GM23338 (cell line): ENCODE measurements at regions not wholly inside any gene's neighbourhood (a gene's known extent, or its start where the extent isn't known, plus 50 kb on each side); places are given as distances from the start of the nearest gene placed in this dataset.

Experiments used
- ATAC-seq: fragments of 200-7000 bp; cut with Tn5 transposase; 3 replicates; pipeline ENCODE4 v1.9.1; 2020
- DNase-seq: peaks from one replicate; pipeline ENCODE4 v3.0.0-alpha.2; 2015; ENCODE audit warnings: low spot score
- H2AFZ ChIP-seq: fragments of 200-600 bp; sonication (generic); 2 replicates; pipeline ENCODE4 v1.8.0; 2016; ENCODE audit warnings: antibody characterized with exemption, mild to moderate bottlenecking, moderate library complexity
- H3F3A ChIP-seq: fragments of 200-600 bp; sonication (generic); replicated peaks from 2 replicates; pipeline ENCODE4 v1.8.0; 2017; ENCODE audit warnings: antibody characterized with exemption, mixed run types, low read depth
- H3K27ac ChIP-seq: fragments of 200-600 bp; sonication (generic); 2 replicates; pipeline ENCODE4 v1.6.1; 2016; ENCODE audit warnings: low read depth
- H3K27me3 ChIP-seq: fragments of 200-600 bp; sonication (generic); 2 replicates; pipeline ENCODE4 v1.8.0; 2016; ENCODE audit warnings: mild to moderate bottlenecking, mixed run types, moderate library complexity; ENCODE audit not compliant: insufficient read depth
- H3K36me3 ChIP-seq: fragments of 200-600 bp; sonication (generic); 2 replicates; pipeline ENCODE4 v1.8.0; 2016; ENCODE audit warnings: mild to moderate bottlenecking; ENCODE audit not compliant: insufficient read depth
- H3K4me1 ChIP-seq: fragments of 200-600 bp; sonication (generic); 2 replicates; pipeline ENCODE4 v1.8.0; 2016; ENCODE audit warnings: mild to moderate bottlenecking, moderate library complexity; ENCODE audit not compliant: insufficient read depth
- H3K4me2 ChIP-seq: fragments of 200-600 bp; sonication (generic); 2 replicates; pipeline ENCODE4 v1.7.1; 2017; ENCODE audit warnings: mixed run types
- H3K4me3 ChIP-seq: fragments of 200-600 bp; sonication (generic); 2 replicates; pipeline ENCODE4 v1.6.1; 2016; ENCODE audit warnings: mixed run types
- H3K79me2 ChIP-seq: fragments of 200-600 bp; sonication (generic); replicated peaks from 2 replicates; pipeline ENCODE4 v1.8.0; 2017; ENCODE audit warnings: mild to moderate bottlenecking; ENCODE audit not compliant: insufficient read depth
- H3K9me2 ChIP-seq: fragments of 200-600 bp; sonication (generic); 2 replicates; pipeline ENCODE4 v1.8.0; 2017; ENCODE audit not compliant: insufficient read depth
- H4K20me1 ChIP-seq: fragments of 200-600 bp; sonication (generic); replicated peaks from 2 replicates; pipeline ENCODE4 v1.8.0; 2017; ENCODE audit warnings: mild to moderate bottlenecking; ENCODE audit not compliant: insufficient read depth
- H3K27ac Mint-ChIP-seq: 2 replicates; pipeline ENCODE4 v1.8.0; 2020; ENCODE audit warnings: inconsistent platforms, mild to moderate bottlenecking, moderate library complexity, mixed read lengths
- H3K27me3 Mint-ChIP-seq: 3 replicates; pipeline ENCODE4 v1.8.0; 2022; ENCODE audit warnings: low read depth, mild to moderate bottlenecking, moderate library complexity, mixed read lengths, inconsistent platforms; ENCODE audit not compliant: insufficient read depth, poor library complexity
- H3K36me3 Mint-ChIP-seq: 3 replicates; pipeline ENCODE4 v1.8.0; 2021; ENCODE audit warnings: low read depth, mild to moderate bottlenecking, inconsistent platforms, moderate library complexity, mixed read lengths
- H3K4me1 Mint-ChIP-seq: 3 replicates; pipeline ENCODE4 v1.8.0; 2020; ENCODE audit warnings: mild to moderate bottlenecking, inconsistent platforms, mixed read lengths
- H3K4me3 Mint-ChIP-seq: 3 replicates; pipeline ENCODE4 v1.8.0; 2021; ENCODE audit warnings: moderate library complexity, mild to moderate bottlenecking, inconsistent platforms, mixed read lengths
- H3K9me3 Mint-ChIP-seq: 3 replicates; pipeline ENCODE4 v1.8.0; 2020; ENCODE audit warnings: moderate library complexity, mild to moderate bottlenecking, inconsistent platforms, mixed read lengths
- CREB1 ChIP-seq: fragments of 250-450 bp; sonication (Bioruptor Pico); IDR thresholded peaks from 2 replicates; pipeline ENCODE4 v1.5.0; 2020; ENCODE audit warnings: low read depth, mild to moderate bottlenecking, moderate library complexity
- CTCF ChIP-seq, 2 experiments: fragments of 200-600 bp in 1 of 2; sonication (generic) in 1 of 2; conservative IDR thresholded peaks; 2 replicates each; pipeline versions ENCODE4 v1.5.1 to v1.6.1; 2016 to 2017; ENCODE audit warnings: antibody characterized with exemption in 2 of 2, low read depth in 2 of 2, mild to moderate bottlenecking in 2 of 2, moderate library complexity in 1 of 2
- ETS1 ChIP-seq: IDR thresholded peaks from 2 replicates; pipeline ENCODE4 v1.6.1; 2016; ENCODE audit warnings: antibody characterized with exemption
- EZH2 ChIP-seq: fragments of 200-600 bp; sonication (generic); IDR thresholded peaks from one replicate; pipeline ENCODE4 v1.8.0; 2017; ENCODE audit warnings: antibody characterized with exemption, mild to moderate bottlenecking, low read depth; ENCODE audit not compliant: unreplicated experiment
- EZH2phosphoT487 ChIP-seq: fragments of 200-600 bp; sonication (generic); IDR thresholded peaks from one replicate; pipeline ENCODE4 v1.8.1; 2018; ENCODE audit warnings: antibody characterized with exemption; ENCODE audit not compliant: unreplicated experiment
- JUNB ChIP-seq: IDR thresholded peaks from one replicate; pipeline ENCODE4 v1.6.1; 2016; ENCODE audit warnings: antibody characterized with exemption; ENCODE audit not compliant: unreplicated experiment
- NANOG ChIP-seq: IDR thresholded peaks from 2 replicates; pipeline ENCODE4 v1.6.1; 2016; ENCODE audit warnings: antibody characterized with exemption, borderline replicate concordance
- POLR2AphosphoS5 ChIP-seq: IDR thresholded peaks from 2 replicates; pipeline ENCODE4 v1.6.1; 2016; ENCODE audit warnings: antibody characterized with exemption, low read depth
- REST ChIP-seq: IDR thresholded peaks from one replicate; pipeline ENCODE4 v1.6.1; 2018; ENCODE audit warnings: antibody characterized with exemption; ENCODE audit not compliant: unreplicated experiment
- STAT1 ChIP-seq: IDR thresholded peaks from one replicate; pipeline ENCODE4 v1.6.1; 2016; ENCODE audit warnings: antibody characterized with exemption; ENCODE audit not compliant: unreplicated experiment
- ZNF114 ChIP-seq: fragments of 250-450 bp; sonication (Bioruptor Pico); IDR thresholded peaks from 2 replicates; pipeline ENCODE4 v1.5.0; 2020; ENCODE audit warnings: mild to moderate bottlenecking, moderate library complexity
- ZNF331 ChIP-seq: fragments of 250-450 bp; sonication (Bioruptor Pico); IDR thresholded peaks from 2 replicates; pipeline ENCODE4 v1.5.0; 2020; ENCODE audit warnings: low read depth, mild to moderate bottlenecking, moderate library complexity
- ZNF462 ChIP-seq: fragments of 250-450 bp; sonication (Bioruptor Pico); IDR thresholded peaks from 2 replicates; pipeline ENCODE4 v1.5.0; 2020; ENCODE audit warnings: mild to moderate bottlenecking, moderate library complexity

GRCh38 chr5:125833398-125833797 is 589.8 kb upstream of the GRAMD2B start:
- Histone ChIP-seq H3K36me3 (no peaks in the 10 kb centered on the region), H3K4me3 (no peak overlapping the region), H3K4me2 (no peak overlapping the region), H3K79me2 (no peaks in the 10 kb centered on the region), H3F3A (no peaks in the 10 kb centered on the region), H3K27me3 (no peaks in the 10 kb centered on the region), H2AFZ (no peak overlapping the region), H3K27ac (no peak overlapping the region), H3K4me1 (peaks cover 24% of the 10 kb centered on the region), H4K20me1 (no peaks in the 10 kb centered on the region), H3K9me2 (no peaks in the 10 kb centered on the region)
- H3K4me1 Mint-ChIP-seq, result peaks cover 24% of the 10 kb centered on the region
- ATAC-seq (no peak), DNase-seq (no peak)
- peaks cover 6% of the 10 kb centered on the region; the same call in 2 of the 3 replicates for H3K9me3 Mint-ChIP-seq
- no peak overlapping the region for H3K4me3 Mint-ChIP-seq
- H3K36me3 Mint-ChIP-seq, result peaks cover 4% of the 10 kb centered on the region; the same call in 1 of the 3 replicates
- TF ChIP-seq REST (no peak), ZNF331 (CRISPR knock-in tag) (no peak), EZH2phosphoT487 (no peak), CTCF (conservative IDR thresholded peaks at IDR 0.05; ENCODE audit: low read depth in 2 of 2) (no peak), ETS1 (no peak), STAT1 (no peak), NANOG (no peak), ZNF114 (CRISPR knock-in tag) (no peak), POLR2AphosphoS5 (no peak), EZH2 (no peak), ZNF462 (CRISPR knock-in tag) (no peak), JUNB (no peak), CREB1 (CRISPR knock-in tag) (no peak)
- H3K27me3 Mint-ChIP-seq, result peaks cover 2% of the 10 kb centered on the region
- no peak overlapping the region for H3K27ac Mint-ChIP-seq
